HCT116 (cell line): ENCODE measurements at regions not wholly inside any gene's neighbourhood (a gene's known extent, or its start where the extent isn't known, plus 50 kb on each side); places are given as distances from the start of the nearest gene placed in this dataset.
"Not testable (repeated sequence)": the region's sequence is repeated elsewhere in the genome, so short reads cannot be mapped to it uniquely, and the experiment has no call there.

Experiments used
- ATAC-seq: fragments of 200-7000 bp; cut with Tn5 transposase; 2 replicates; pipeline ENCODE4 v1.9.1; 2020; ENCODE audit warnings: mild to moderate bottlenecking, moderate library complexity
- BruUV-seq: library from RNA; stranded (reverse); fragments of 400-500 nt; replicated peaks from 2 replicates; lab custom pipeline; 2021; lab: Mats Ljungman, UMichigan
- CTCF ChIA-PET: fragments of 300-600 bp; sonication (Branson Sonifier 250); formaldehyde crosslinking; loops from one replicate; lab custom pipeline; 2021; ENCODE audit warnings: antibody characterized with exemption; lab: Charles Lee
- POLR2A ChIA-PET: fragments of 300-600, 350-600 bp; sonication (Branson Sonifier 250); formaldehyde crosslinking; loops from one replicate; lab custom pipeline; 2021; ENCODE audit warnings: antibody characterized with exemption; lab: Charles Lee
- RAD21 ChIA-PET, 2 experiments: fragments of 300-600 bp; sonication (Branson Sonifier 250); formaldehyde crosslinking; loops; one replicate each; lab custom pipeline; 2023; ENCODE audit warnings: low total read pairs in 2 of 2; ENCODE audit not compliant: uncharacterized antibody in 2 of 2, unreplicated experiment in 2 of 2, low non-redundant PET in 1 of 2; lab: Charles Lee
- DNase-seq: peaks from one replicate; pipeline ENCODE4 v3.0.0-alpha.2; 2010; ENCODE audit warnings: low read depth, low spot score
- H2AFZ ChIP-seq: fragments of 200-600 bp; shearing (Covaris generic), sonication (generic); 2 replicates; pipeline ENCODE4 v1.6.1; 2017; ENCODE audit warnings: low read depth, mixed run types, mixed read lengths, antibody characterized with exemption, low read length; ENCODE audit not compliant: poor library complexity, severe bottlenecking
- H3K27ac ChIP-seq: 2 replicates; pipeline ENCODE4 v1.5.1; 2012; ENCODE audit warnings: low read depth, low read length
- H3K27me3 ChIP-seq: fragments of 200-600 bp; sonication (generic); 2 replicates; pipeline ENCODE4 v1.6.1; 2016; ENCODE audit warnings: mixed run types, low read length, mixed read lengths; ENCODE audit not compliant: insufficient read depth
- H3K36me3 ChIP-seq, 2 experiments: fragments of 200-500 bp in 1 of 2; fragments of 200-600 bp in 1 of 2; sonication (Bioruptor generic) in 1 of 2; sonication (generic) in 1 of 2; 2 replicates each; pipeline versions ENCODE4 v1.5.1 to v1.6.1; 2014 to 2016; ENCODE audit warnings: low read length in 2 of 2, inconsistent platforms in 1 of 2, mixed read lengths in 1 of 2, mixed run types in 1 of 2; ENCODE audit not compliant: insufficient read depth in 2 of 2, control insufficient read depth in 1 of 2
- H3K4me1 ChIP-seq, 2 experiments: fragments of 200-600 bp in 1 of 2; sonication (generic) in 1 of 2; 2 replicates each; pipeline versions ENCODE4 v1.5.1 to v1.6.1; 2012 to 2017; ENCODE audit warnings: low read length in 2 of 2, inconsistent platforms in 1 of 2, mild to moderate bottlenecking in 1 of 2, mixed read lengths in 1 of 2, mixed run types in 1 of 2, moderate library complexity in 1 of 2; ENCODE audit not compliant: insufficient read depth in 2 of 2, control insufficient read depth in 1 of 2
- H3K4me2 ChIP-seq: fragments of 200-600 bp; sonication (generic); 2 replicates; pipeline ENCODE4 v1.6.1; 2017; ENCODE audit warnings: mixed run types, low read length, mixed read lengths
- H3K4me3 ChIP-seq, 2 experiments: fragments of 200-600 bp in 1 of 2; sonication (generic) in 1 of 2; replicated peaks in 1 of 2; 2 replicates each; pipeline ENCODE4 v1.5.1; 2011 to 2016; ENCODE audit warnings: low read length in 2 of 2, control low read depth in 1 of 2, low read depth in 1 of 2, mild to moderate bottlenecking in 1 of 2, mixed read lengths in 1 of 2, mixed run types in 1 of 2
- H3K79me2 ChIP-seq: fragments of 200-600 bp; sonication (generic); 2 replicates; pipeline ENCODE4 v1.6.1; 2017; ENCODE audit warnings: mild to moderate bottlenecking, mixed run types, low read length, moderate library complexity, mixed read lengths; ENCODE audit not compliant: insufficient read depth
- H3K9ac ChIP-seq: fragments of 200-600 bp; sonication (generic); 2 replicates; pipeline ENCODE4 v1.6.1; 2016; ENCODE audit warnings: low read length, mixed read lengths
- H3K9me2 ChIP-seq: fragments of 200-600 bp; sonication (generic), shearing (Covaris generic); 2 replicates; pipeline ENCODE4 v1.6.1; 2017; ENCODE audit warnings: mixed run types, mild to moderate bottlenecking, moderate library complexity; ENCODE audit not compliant: insufficient read depth
- H3K9me3 ChIP-seq, 2 experiments: fragments of 200-500 bp in 1 of 2; fragments of 200-600 bp in 1 of 2; sonication (Bioruptor generic) in 1 of 2; sonication (generic) in 1 of 2; 2 replicates each; pipeline ENCODE4 v1.6.1; 2014 to 2017; ENCODE audit warnings: low read length in 2 of 2, mixed read lengths in 2 of 2, inconsistent platforms in 1 of 2, low read depth in 1 of 2, mild to moderate bottlenecking in 1 of 2, mixed run types in 1 of 2, moderate library complexity in 1 of 2; ENCODE audit not compliant: control insufficient read depth in 1 of 2, insufficient read depth in 1 of 2
- H4K20me1 ChIP-seq: fragments of 200-600 bp; sonication (generic), shearing (Covaris generic); 2 replicates; pipeline ENCODE4 v1.6.1; 2017; ENCODE audit warnings: mixed run types, mild to moderate bottlenecking, moderate library complexity; ENCODE audit not compliant: insufficient read depth
- ATF3 ChIP-seq: IDR thresholded peaks from 2 replicates; pipeline ENCODE4 v1.6.1; 2012
- CBX3 ChIP-seq: IDR thresholded peaks from 2 replicates; pipeline ENCODE4 v1.6.1; 2012; ENCODE audit warnings: low read depth
- CEBPB ChIP-seq: IDR thresholded peaks from 2 replicates; pipeline ENCODE4 v1.6.1; 2012; ENCODE audit warnings: low read depth
- ELF1 ChIP-seq: IDR thresholded peaks from 2 replicates; pipeline ENCODE4 v1.6.1; 2012; ENCODE audit warnings: low read depth, borderline replicate concordance
- EZH2 ChIP-seq: fragments of 200-600 bp; sonication (generic); IDR thresholded peaks from 2 replicates; pipeline ENCODE4 v1.6.1; 2017; ENCODE audit warnings: antibody characterized with exemption, mixed run types
- EZH2phosphoT487 ChIP-seq: fragments of 200-600 bp; IDR thresholded peaks from 2 replicates; pipeline ENCODE4 v1.6.1; 2018; ENCODE audit warnings: antibody characterized with exemption, borderline replicate concordance
- FOSL1 ChIP-seq: IDR thresholded peaks from 2 replicates; pipeline ENCODE4 v1.6.1; 2012; ENCODE audit warnings: low read depth
- JUND ChIP-seq: IDR thresholded peaks from 2 replicates; pipeline ENCODE4 v1.6.1; 2012
- POLR2A ChIP-seq: IDR thresholded peaks from 2 replicates; pipeline ENCODE4 v1.7.0; 2011; ENCODE audit warnings: borderline replicate concordance; ENCODE audit not compliant: insufficient read depth, insufficient read length; ENCODE audit errors: extremely low read depth
- POLR2AphosphoS5 ChIP-seq: IDR thresholded peaks from 2 replicates; pipeline ENCODE4 v1.6.1; 2011; ENCODE audit warnings: mild to moderate bottlenecking, low read depth, low read length, moderate library complexity
- RAD21 ChIP-seq: IDR thresholded peaks from 2 replicates; pipeline ENCODE4 v1.6.1; 2012; ENCODE audit warnings: low read depth, mild to moderate bottlenecking
- SP1 ChIP-seq: IDR thresholded peaks from 2 replicates; pipeline ENCODE4 v1.6.1; 2012; ENCODE audit warnings: low read depth
- YY1 ChIP-seq: IDR thresholded peaks from 2 replicates; pipeline ENCODE4 v1.6.1; 2011; ENCODE audit warnings: low read length, low read depth, moderate library complexity, mild to moderate bottlenecking; ENCODE audit not compliant: insufficient replicate concordance; ENCODE audit errors: extremely low read depth
- ZFX ChIP-seq: fragments of 450-650 bp; IDR thresholded peaks from 2 replicates; pipeline ENCODE4 v1.6.1; 2017
- ZNF274 ChIP-seq: fragments of 200-500 bp; sonication (Bioruptor generic); IDR thresholded peaks from 2 replicates; pipeline ENCODE4 v1.6.1; 2014; ENCODE audit warnings: mild to moderate bottlenecking, low read depth, low read length, inconsistent platforms
- intact Hi-C: fragments of 100-400 bp; cut with micrococcal nuclease; formaldehyde crosslinking; loops from 2 replicates; pipeline ENCODE4 v1.10.0; 2022
- TF ChIP-seq, protein P1 (sequence below): IDR thresholded peaks from 2 replicates; pipeline ENCODE4 v1.6.1; 2011; ENCODE audit warnings: mild to moderate bottlenecking, low read length, moderate library complexity; ENCODE audit not compliant: insufficient replicate concordance; ENCODE audit errors: extremely low read depth
- TF ChIP-seq, protein P2 (sequence below), 3 experiments: fragments of 200-600 bp in 1 of 3; sonication (generic) in 1 of 3; IDR thresholded peaks in 2 of 3; conservative IDR thresholded peaks in 1 of 3; 2 replicates each; pipeline ENCODE4 v1.5.1; 2012 to 2017; ENCODE audit warnings: low read depth in 2 of 3, low read length in 2 of 3, antibody characterized with exemption in 1 of 3, borderline replicate concordance in 1 of 3, control low read depth in 1 of 3, mild to moderate bottlenecking in 1 of 3, mixed read lengths in 1 of 3, mixed run types in 1 of 3, moderate library complexity in 1 of 3; ENCODE audit not compliant: insufficient read depth in 1 of 3

DNA sequence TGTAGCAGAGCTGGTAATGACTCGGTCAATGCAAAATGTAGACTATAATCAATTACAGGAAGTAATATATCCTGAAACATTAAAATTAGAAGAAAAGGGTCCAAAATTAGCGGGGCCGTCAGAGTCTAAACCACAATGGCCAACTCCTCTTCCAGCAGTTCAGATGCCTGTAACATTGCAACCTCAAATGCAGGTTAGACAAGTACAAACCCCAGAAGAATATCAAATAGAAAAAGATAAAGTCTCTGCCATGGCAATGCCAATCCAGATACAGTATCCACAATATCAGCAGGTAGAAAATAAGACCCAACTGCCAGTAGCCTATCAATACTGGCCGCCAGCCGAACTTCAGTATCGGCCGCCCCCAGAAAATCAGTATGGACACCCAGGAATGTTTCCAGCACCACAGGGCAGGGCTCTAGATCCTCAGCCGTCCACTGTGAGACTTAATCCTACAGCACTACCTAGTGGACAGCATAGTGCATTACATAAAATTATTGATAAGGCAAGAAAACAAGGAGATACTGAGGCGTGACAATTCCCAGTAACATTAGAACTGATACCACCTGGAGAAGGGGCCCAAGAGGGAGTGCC is 158.4 kb downstream of the GPX5 start:
- BruUV-seq, result no TSS peak
- DNase-seq, result peak; percentile 60
- peaks cover 3 to 13% of the 10 kb centered on the region in 2 experiments; a peak in 3 of 4 replicates for H3K4me1 ChIP-seq
- ChIA-PET POLR2A (no interaction called here), RAD21 (no interaction called here), CTCF (interaction anchor here (0.9 to 2.2 kb wide), 4 partner anchors 27 to 544 kb away, joined by 3 to 11 read pairs (median 4); no protein-coding TSS in a partner anchor)
- intact Hi-C loops, result loop anchor here (1.0 to 10.0 kb wide), 5 partner anchors 142 to 549 kb away; no protein-coding TSS in a partner anchor
- H3K4me3 ChIP-seq, result no peak overlapping the region
- H3K36me3 ChIP-seq, result no peaks in the 10 kb centered on the region
- H4K20me1 ChIP-seq, result no peaks in the 10 kb centered on the region
- TF ChIP-seq EZH2 (no peak), FOSL1 (no peak), CBX3 (peak; percentile 61; the same call in 1 of the 2 replicates), SP1 (no peak), POLR2AphosphoS5 (no peak), ATF3 (no peak), EZH2phosphoT487 (no peak), YY1 (no peak), JUND (no peak), ZNF274 (no peak), ELF1 (no peak), POLR2A (no peak), ZFX (no peak), CEBPB (no peak), RAD21 (peak; percentile 97)
- TF ChIP-seq, protein P1, sequence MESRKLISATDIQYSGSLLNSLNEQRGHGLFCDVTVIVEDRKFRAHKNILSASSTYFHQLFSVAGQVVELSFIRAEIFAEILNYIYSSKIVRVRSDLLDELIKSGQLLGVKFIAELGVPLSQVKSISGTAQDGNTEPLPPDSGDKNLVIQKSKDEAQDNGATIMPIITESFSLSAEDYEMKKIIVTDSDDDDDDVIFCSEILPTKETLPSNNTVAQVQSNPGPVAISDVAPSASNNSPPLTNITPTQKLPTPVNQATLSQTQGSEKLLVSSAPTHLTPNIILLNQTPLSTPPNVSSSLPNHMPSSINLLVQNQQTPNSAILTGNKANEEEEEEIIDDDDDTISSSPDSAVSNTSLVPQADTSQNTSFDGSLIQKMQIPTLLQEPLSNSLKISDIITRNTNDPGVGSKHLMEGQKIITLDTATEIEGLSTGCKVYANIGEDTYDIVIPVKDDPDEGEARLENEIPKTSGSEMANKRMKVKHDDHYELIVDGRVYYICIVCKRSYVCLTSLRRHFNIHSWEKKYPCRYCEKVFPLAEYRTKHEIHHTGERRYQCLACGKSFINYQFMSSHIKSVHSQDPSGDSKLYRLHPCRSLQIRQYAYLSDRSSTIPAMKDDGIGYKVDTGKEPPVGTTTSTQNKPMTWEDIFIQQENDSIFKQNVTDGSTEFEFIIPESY, result no peak
- TF ChIP-seq, protein P2, sequence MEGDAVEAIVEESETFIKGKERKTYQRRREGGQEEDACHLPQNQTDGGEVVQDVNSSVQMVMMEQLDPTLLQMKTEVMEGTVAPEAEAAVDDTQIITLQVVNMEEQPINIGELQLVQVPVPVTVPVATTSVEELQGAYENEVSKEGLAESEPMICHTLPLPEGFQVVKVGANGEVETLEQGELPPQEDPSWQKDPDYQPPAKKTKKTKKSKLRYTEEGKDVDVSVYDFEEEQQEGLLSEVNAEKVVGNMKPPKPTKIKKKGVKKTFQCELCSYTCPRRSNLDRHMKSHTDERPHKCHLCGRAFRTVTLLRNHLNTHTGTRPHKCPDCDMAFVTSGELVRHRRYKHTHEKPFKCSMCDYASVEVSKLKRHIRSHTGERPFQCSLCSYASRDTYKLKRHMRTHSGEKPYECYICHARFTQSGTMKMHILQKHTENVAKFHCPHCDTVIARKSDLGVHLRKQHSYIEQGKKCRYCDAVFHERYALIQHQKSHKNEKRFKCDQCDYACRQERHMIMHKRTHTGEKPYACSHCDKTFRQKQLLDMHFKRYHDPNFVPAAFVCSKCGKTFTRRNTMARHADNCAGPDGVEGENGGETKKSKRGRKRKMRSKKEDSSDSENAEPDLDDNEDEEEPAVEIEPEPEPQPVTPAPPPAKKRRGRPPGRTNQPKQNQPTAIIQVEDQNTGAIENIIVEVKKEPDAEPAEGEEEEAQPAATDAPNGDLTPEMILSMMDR (IDR thresholded peaks at IDR 0.05 in 2 of 3, conservative IDR thresholded peaks at IDR 0.05 in 1 of 3; ENCODE audit: borderline replicate concordance in 1 of 3, insufficient read depth in 1 of 3, low read depth in 2 of 3, low read length in 2 of 3), result peak; percentile 57 to 83 (median 71)
- peak overlapping the region; percentile 57 for H3K4me2 ChIP-seq
- no peaks in the 10 kb centered on the region for H3K27me3 ChIP-seq
- no peak overlapping the region for H3K27ac ChIP-seq
- peak overlapping the region; percentile 90 for H2AFZ ChIP-seq
- no peaks in the 10 kb centered on the region for H3K79me2 ChIP-seq
- H3K9ac ChIP-seq, result no peak overlapping the region
- peak; percentile 91 for ATAC-seq
- no peaks in the 10 kb centered on the region for H3K9me2 ChIP-seq
- H3K9me3 ChIP-seq, result no peaks in the 10 kb centered on the region

DNA sequence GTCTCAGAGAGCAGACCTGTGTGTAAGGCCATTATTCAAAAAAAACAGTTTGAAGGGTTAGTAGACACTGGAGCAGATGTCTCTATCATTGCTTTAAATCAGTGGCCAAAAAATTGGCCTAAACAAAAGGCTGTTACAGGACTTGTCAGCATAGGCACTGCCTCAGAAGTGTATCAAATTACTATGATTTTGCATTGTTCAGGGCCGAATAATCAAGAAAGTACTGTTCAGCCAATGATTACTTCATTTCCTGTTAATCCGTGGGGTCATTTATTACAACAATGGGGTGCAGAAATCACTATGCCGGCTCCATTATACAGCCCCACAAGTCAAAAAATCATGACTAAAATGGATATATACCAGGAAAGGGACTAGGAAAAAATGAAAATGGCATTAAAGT is 160.3 kb downstream of the GPX5 start:
- H3K36me3 ChIP-seq, H3K27me3 ChIP-seq, BruUV-seq, H3K79me2 ChIP-seq, ATAC-seq, H3K9me2 ChIP-seq, DNase-seq, POLR2A ChIA-PET, H3K27ac ChIP-seq, H4K20me1 ChIP-seq, H3K9me3 ChIP-seq: not testable (repeated sequence)
- Histone ChIP-seq H3K9ac (peak overlapping the region; percentile 6; the same call in 1 of the 2 replicates), H3K4me1 (peaks cover 3 to 13% of the 10 kb centered on the region in 2 experiments; a peak in 3 of 4 replicates), H3K4me3 (peak overlapping the region in 1 of 2 experiments; percentile 6; a peak in 1 of 4 replicates), H3K4me2 (peak overlapping the region; percentile 39), H2AFZ (peak overlapping the region; percentile 79)
- intact Hi-C loops, result loop anchor here (1.0 to 10.0 kb wide), 8 partner anchors 151 to 903 kb away; no protein-coding TSS in a partner anchor
- ChIA-PET RAD21 (interaction anchor here in 1 of 2 experiments (0.6 kb wide), 1 partner anchor 97 kb away, joined by 3 read pairs; no protein-coding TSS in a partner anchor), CTCF (interaction anchor here (1.1 to 2.2 kb wide), 3 partner anchors 152 to 541 kb away, joined by 4 to 11 read pairs (median 4); no protein-coding TSS in a partner anchor)
